CD4-positive, alpha-beta T cell treated with Interferon gamma for 1 hour (primary cell): ENCODE measurements at regions not wholly inside any gene's neighbourhood (a gene's known extent, or its start where the extent isn't known, plus 50 kb on each side); places are given as distances from the start of the nearest gene placed in this dataset.
"Not testable (repeated sequence)": the region's sequence is repeated elsewhere in the genome, so short reads cannot be mapped to it uniquely, and the experiment has no call there.

Experiments
- DNase-seq: peaks from one replicate; pipeline ENCODE4 v3.0.0-alpha.2; 2020

- DNase-seq, result no peak
Measured at GRCh38 chr13:79187917-79188690, 218.0 kb downstream of the RBM26 start.

DNA sequence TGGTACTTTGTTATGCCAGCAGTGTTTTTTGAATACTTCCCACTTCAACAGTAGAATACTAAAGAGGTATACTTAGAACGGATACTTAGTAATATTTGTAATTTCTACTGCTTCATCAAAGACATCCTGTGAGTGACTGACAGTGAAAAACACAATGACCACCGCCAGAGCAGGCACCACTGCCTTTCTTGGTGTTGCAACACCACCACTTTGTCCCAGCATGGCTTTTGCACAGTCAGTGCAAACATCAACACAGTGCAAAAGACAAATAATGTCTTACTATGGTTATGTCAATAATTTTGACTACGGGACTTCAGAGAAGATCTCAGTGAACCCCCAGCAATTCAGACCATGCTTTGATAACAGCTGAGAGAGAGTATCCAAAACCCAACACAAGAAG lies 220.5 kb downstream of the RBM26 start:
- DNase-seq, result no peak

GRCh38 chr13:79183231-79183630 lies 222.8 kb downstream of the RBM26 start:
- DNase-seq, result no peak

GRCh38 chr13:79173691-79174090 lies 232.4 kb downstream of the RBM26 start:
- not testable (repeated sequence) for DNase-seq

DNA sequence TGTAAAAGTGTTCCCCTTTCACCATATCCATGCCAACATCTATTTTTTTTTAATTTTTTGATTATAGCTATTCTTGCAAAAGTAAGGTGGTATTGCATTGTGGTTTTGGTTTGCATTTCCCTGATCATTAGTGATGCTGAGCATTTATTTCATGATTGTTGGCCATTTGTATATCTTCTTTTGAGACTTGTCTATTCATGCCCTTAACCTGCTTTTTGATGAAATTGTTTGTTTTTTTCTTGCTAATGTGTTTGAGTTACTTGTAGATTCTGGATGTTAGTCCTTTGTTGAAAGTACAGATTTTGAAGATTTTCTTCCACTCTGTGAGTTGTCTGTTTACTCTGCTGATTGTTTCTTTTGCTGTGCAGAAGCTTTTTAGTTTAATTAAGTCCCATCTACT lies 233.1 kb downstream of the RBM26 start:
- not testable (repeated sequence) for DNase-seq

- DNase-seq, result no peak
Measured at GRCh38 chr13:79171141-79172061, 234.7 kb downstream of the RBM26 start.

DNA sequence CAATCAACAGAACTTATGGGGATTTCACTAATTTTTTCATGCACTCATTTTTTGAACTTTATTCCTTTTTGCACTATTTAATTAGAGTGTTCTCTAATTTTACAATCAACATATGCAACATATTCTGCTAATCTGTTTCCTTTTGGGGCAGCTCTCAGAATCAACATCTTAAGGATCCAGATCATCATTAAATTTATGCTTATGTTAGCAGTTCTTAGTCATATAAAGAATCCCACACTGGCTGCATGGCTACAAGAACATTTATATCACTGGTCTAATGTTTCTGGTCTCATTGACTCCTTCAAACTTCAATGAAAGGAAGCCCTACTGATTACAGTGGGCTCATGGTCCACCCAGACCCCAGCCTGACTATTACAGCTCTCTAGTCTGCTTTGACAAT lies 245.2 kb downstream of the RBM26 start:
- no peak for DNase-seq

DNA sequence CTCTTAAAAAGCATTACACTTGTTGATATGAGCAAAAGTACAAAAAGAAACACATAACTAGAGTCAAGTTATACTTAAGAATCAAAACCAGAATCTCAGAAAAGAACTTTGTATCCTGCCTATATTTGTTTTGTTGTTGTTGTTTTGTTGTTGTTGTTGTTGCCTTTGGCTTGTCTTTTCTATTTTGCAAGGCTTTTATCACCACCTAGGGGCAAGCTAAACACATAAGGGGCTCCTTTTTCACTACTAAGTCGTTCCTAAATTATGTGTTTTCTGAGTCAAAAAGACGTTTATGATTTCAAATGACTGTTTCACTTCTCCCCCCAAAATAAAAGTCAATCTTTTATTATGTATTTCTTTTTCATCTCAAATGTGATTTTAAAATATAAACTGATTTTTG lies 250.2 kb downstream of the RBM26 start:
- no peak for DNase-seq

DNA sequence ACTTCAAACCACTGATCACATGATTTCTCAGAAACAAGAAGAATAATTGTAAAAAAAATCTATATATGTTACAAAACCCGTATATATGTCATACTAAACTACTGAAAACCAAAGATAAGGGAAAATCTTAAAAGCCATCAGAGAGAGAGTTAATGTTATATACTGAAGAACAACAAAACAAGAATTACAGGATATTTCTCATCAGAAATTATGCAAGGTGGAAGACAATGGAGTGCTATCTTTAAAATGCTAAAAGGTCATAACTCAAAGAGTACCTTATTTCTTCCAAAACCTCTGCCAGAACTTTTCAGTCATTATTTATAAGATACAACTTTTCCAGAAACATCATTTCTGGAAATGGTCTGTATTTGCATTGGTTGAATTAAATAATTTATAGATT lies 256.8 kb downstream of the RBM26 start:
- DNase-seq, result no peak

DNA sequence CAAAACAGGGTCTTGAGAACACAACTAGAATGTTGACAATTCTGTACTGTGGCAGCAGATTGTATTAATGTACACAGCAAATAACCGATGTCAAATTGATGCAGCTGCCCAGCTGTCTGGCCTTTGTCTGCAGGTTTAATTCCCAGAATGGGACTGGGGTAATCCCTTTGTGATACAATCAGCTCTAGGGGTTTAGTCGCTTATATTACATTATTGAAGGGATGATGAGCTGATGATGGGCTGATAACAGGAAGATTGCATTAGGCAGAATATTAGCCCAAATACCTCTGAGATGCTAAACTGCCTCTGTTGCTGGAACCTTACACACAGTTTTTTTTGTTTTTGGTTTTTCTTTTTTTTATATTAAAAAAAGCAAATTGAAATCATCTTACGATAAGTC lies 265.0 kb downstream of the RBM26 start:
- DNase-seq, result no peak

- no peak for DNase-seq
Measured at GRCh38 chr13:79128158-79128557, 277.9 kb downstream of the RBM26 start.

DNA sequence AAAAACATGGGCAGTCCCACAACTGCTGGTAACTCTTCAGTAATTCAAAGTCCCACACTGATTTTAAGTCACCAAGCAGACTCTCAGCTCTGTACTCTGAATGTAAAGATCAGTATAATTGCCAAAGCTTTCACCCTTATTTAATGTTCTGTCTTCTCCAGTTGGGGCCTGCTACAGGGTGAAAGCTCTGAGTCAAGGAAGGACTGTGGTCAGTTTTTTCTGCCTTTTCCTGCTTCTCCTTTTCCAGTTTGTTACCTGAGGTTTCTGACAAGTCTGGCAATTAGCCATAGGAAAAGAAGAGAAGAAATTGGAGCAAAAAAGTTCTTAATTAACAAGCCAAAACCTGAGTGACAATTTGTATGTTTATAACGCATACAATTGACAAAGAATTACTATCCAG lies 279.3 kb downstream of the RBM26 start:
- no peak for DNase-seq

DNA sequence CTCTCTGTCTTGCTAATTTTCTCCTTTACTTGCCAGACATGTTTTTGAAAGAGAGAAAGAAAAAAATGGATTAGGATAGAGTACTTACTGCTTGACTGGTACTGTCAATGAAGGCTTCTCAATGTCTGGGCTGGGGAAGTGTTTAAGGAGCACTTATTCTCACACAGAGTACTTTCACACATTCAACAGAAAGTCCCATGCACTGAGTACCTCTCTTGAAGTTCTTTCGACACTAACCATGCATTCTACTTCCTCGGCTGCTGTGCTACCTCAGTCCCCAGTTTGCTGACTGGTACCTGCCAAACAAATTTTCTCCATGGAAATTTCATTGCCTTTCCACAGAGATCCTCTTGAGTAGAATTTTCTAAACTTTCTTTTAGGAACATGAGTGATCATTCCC lies 281.9 kb downstream of the RBM26 start:
- DNase-seq, result no peak

DNA sequence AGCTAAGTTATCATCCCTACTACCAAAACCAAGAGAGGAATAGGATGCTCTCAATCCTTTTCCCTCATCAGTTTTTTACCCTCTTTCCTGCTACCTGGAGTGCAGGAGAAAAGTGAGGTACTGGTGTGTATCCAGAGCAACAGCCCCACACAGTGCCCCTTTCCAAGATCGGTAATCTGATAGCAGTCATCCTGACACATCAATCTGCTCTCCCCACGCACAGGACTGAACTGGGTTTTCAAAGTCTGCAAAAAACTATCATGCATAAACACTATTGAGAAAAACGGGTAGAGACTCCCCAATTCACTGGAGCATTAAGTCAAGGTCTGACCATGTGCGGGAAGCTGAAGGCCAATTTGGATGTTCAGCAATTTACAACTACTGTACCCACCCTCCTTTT lies 284.8 kb downstream of the RBM26 start:
- no peak for DNase-seq

DNA sequence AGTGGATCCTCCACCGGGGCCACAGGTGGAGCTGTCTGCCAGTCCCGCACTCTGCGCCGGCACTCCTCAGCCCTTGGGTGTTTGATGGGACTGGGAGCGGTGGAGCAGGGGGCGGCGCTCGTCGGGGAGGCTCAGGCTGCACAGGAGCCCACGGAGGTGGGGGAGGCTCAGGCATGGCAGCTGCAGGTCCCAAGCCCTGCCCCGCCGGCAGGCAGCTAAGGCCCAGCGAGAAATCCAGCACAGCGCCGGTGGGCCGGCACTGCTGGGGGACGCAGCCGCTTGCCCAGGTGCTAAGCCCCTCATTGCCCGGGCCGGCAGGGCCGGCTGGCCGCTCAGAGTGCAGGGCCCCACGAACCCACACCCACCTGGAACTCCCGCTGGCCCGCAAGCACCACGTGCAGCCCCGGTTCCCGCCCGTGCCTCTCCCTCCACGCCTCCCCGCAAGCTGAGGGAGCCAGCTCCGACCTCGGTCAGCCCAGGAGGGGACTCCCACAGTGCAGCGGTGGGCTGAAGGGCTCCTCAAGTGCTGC lies 286.4 kb downstream of the RBM26 start:
- DNase-seq, result no peak

DNA sequence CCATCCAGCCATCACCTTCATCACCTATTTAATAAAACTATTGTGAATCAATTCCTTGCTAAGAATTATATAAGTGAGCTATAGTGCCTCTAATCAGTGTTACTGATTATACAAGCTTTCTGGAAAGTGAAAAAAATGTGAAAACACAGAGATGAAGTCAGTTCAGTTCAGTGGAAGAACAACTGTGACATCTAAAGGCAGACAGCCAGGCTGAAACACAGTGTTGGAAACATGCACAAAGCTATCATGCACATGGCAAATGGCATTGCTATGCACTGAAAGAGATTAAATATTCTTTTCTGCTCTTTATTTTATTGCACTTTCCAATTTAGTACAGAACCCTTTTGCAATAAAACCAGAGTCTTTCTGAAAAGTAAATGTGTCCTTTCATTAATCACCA lies 294.0 kb downstream of the RBM26 start:
- DNase-seq, result no peak

DNA sequence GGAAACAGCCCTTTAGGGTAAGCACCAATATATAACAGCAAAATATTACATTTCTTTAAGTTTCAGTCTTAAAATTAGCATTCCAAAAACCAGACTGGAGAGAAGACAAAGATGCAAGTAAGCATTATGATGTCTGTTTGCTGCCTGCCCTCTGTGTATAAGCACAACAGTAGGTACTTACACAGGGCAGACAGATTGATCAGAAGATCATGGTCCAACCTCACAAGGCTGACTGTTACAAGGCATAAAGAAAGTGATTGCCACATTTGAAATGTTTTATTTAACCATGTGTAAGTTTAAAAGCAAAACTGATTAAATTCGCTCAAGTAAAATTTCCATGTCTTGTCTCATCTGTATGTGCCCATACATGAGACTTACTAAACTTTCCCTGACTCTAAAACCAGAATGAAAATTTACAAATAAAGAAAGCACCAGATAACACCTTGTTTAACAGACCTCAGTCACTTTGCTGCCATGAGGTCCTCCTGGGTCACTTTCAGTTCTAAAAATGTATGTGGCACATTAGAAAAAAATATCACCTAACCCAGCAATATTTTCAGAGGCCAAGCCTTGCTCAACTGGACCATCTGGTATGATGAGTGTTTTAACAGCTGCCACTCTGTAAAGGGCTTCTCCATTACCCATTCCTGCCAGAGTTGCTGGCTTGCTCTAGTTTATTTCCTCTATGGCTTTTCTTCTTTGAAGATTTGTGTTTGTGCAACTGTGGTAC lies 297.0 kb downstream of the RBM26 start:
- DNase-seq, result no peak

DNA sequence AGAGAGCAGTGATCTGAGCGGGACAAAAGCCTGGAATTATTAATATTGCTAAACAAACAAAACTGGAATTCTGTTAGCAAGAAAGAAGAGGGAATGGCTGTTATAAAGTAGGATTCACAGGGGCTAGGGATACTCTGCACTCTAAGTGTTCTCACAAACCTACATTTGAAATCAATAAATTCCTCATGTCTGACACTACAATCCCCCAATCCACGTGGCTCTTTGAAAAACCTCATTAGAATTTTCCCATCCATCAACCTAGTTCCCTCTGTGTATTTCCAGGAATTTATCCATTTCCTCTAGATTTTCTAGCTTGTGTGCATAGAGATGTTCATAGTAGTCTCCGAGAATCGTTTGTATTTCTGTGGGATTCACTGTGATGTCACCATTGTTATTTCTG lies 307.5 kb downstream of the RBM26 start:
- DNase-seq, result no peak

- no peak for DNase-seq
Measured at GRCh38 chr13:79097201-79097600, 308.9 kb downstream of the RBM26 start.

GRCh38 chr13:79096099-79096498 lies 310.0 kb downstream of the RBM26 start:
- DNase-seq, result no peak

DNA sequence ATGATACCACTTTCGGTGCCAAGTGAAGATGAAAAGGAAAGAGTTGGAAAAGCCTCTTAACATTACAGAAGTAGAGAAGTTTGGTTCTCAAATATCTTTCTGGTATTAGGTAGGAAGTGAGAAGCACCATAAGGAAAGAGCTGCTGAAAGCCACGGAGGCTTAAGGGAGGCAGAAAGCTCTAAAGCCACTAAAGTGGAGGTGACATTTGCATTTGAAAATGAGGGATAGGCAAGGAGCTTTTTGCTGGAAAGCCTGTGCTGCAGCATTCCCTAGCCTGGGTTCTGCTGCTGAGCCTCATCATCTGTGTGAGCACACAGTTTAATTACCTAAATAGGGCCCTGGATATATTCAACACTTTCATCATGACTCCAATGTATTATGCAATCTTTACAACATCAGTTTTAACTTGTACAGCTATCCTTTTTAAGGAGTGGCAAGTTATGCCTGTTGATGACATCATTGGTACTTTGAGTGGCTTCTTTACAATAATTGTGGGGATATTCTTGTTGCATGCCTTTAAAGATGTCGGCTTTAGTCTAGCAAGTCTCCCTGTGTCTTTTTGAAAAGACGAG lies 315.4 kb downstream of the RBM26 start:
- DNase-seq, result no peak

- DNase-seq, result no peak
Measured at GRCh38 chr13:79084802-79085424, 321.1 kb downstream of the RBM26 start.
